ENCODE measurements at regions not wholly inside any gene's neighbourhood (a gene's known extent, or its start where the extent isn't known, plus 50 kb on each side); places are given as distances from the start of the nearest gene placed in this dataset.

GRCh38 chr20:20888936-20889335 is 176.5 kb upstream of the RALGAPA2 start:
- no peak overlapping the region for H3K27ac ChIP-seq (ENCODE audit: poor library complexity, severe bottlenecking)
- DNase-seq (ENCODE audit: low spot score): no peak
- H3K4me1 ChIP-seq (ENCODE audit: insufficient read depth, poor library complexity, severe bottlenecking): no peaks in the 10 kb centered on the region
- TF ChIP-seq CTCF (IDR thresholded peaks at IDR 0.05; ENCODE audit: poor library complexity, severe bottlenecking): no peak
- H3K36me3 ChIP-seq (ENCODE audit: low read depth): no peaks in the 10 kb centered on the region
- H3K4me3 ChIP-seq (ENCODE audit: severe bottlenecking): no peak overlapping the region
- ATAC-seq (ENCODE audit: low read depth): no peak
- no peaks in the 10 kb centered on the region for H3K9me3 ChIP-seq (ENCODE audit: severe bottlenecking)
- H3K27me3 ChIP-seq (ENCODE audit: insufficient read depth, poor library complexity, severe bottlenecking): no peaks in the 10 kb centered on the region

- Histone ChIP-seq H3K27me3 (ENCODE audit: insufficient read depth, poor library complexity, severe bottlenecking) (no peaks in the 10 kb centered on the region), H3K4me3 (ENCODE audit: severe bottlenecking) (no peak overlapping the region), H3K27ac (ENCODE audit: poor library complexity, severe bottlenecking) (no peak overlapping the region), H3K9me3 (ENCODE audit: severe bottlenecking) (no peaks in the 10 kb centered on the region), H3K4me1 (ENCODE audit: insufficient read depth, poor library complexity, severe bottlenecking) (no peaks in the 10 kb centered on the region), H3K36me3 (ENCODE audit: low read depth) (no peaks in the 10 kb centered on the region)
- DNase-seq (ENCODE audit: low spot score): no peak
- TF ChIP-seq CTCF (IDR thresholded peaks at IDR 0.05; ENCODE audit: poor library complexity, severe bottlenecking): no peak
- no peak for ATAC-seq (ENCODE audit: low read depth)
Measured at GRCh38 chr20:20888266-20888656, 175.8 kb upstream of the RALGAPA2 start.

- Histone ChIP-seq H3K4me3 (ENCODE audit: severe bottlenecking) (no peak overlapping the region), H3K27me3 (ENCODE audit: insufficient read depth, poor library complexity, severe bottlenecking) (no peaks in the 10 kb centered on the region), H3K4me1 (ENCODE audit: insufficient read depth, poor library complexity, severe bottlenecking) (no peaks in the 10 kb centered on the region), H3K27ac (ENCODE audit: poor library complexity, severe bottlenecking) (no peak overlapping the region), H3K9me3 (ENCODE audit: severe bottlenecking) (no peaks in the 10 kb centered on the region), H3K36me3 (ENCODE audit: low read depth) (no peaks in the 10 kb centered on the region)
- no peak for TF ChIP-seq CTCF (IDR thresholded peaks at IDR 0.05; ENCODE audit: poor library complexity, severe bottlenecking)
- ATAC-seq (ENCODE audit: low read depth) (no peak), DNase-seq (ENCODE audit: low spot score) (no peak)
Measured at GRCh38 chr20:20887593-20888265, 175.3 kb upstream of the RALGAPA2 start.

- Histone ChIP-seq H3K9me3 (ENCODE audit: severe bottlenecking) (no peaks in the 10 kb centered on the region), H3K4me1 (ENCODE audit: insufficient read depth, poor library complexity, severe bottlenecking) (no peaks in the 10 kb centered on the region), H3K4me3 (ENCODE audit: severe bottlenecking) (no peak overlapping the region), H3K27me3 (ENCODE audit: insufficient read depth, poor library complexity, severe bottlenecking) (no peaks in the 10 kb centered on the region), H3K36me3 (ENCODE audit: low read depth) (no peaks in the 10 kb centered on the region), H3K27ac (ENCODE audit: poor library complexity, severe bottlenecking) (no peak overlapping the region)
- no peak for ATAC-seq (ENCODE audit: low read depth)
- DNase-seq (ENCODE audit: low spot score): no peak
- no peak for TF ChIP-seq CTCF (IDR thresholded peaks at IDR 0.05; ENCODE audit: poor library complexity, severe bottlenecking)
Measured at GRCh38 chr20:20881808-20882207, 169.4 kb upstream of the RALGAPA2 start.

- no peak overlapping the region for H3K27ac ChIP-seq (ENCODE audit: poor library complexity, severe bottlenecking)
- H3K4me3 ChIP-seq (ENCODE audit: severe bottlenecking): no peak overlapping the region
- H3K9me3 ChIP-seq (ENCODE audit: severe bottlenecking): no peaks in the 10 kb centered on the region
- peaks cover 20% of the 10 kb centered on the region for H3K27me3 ChIP-seq (ENCODE audit: insufficient read depth, poor library complexity, severe bottlenecking)
- no peaks in the 10 kb centered on the region for H3K36me3 ChIP-seq (ENCODE audit: low read depth)
- H3K4me1 ChIP-seq (ENCODE audit: insufficient read depth, poor library complexity, severe bottlenecking): no peaks in the 10 kb centered on the region
- no peak for TF ChIP-seq CTCF (IDR thresholded peaks at IDR 0.05; ENCODE audit: poor library complexity, severe bottlenecking)
- ATAC-seq (ENCODE audit: low read depth) (no peak), DNase-seq (ENCODE audit: low spot score) (no peak)
Measured at GRCh38 chr20:20877079-20877478, 164.6 kb upstream of the RALGAPA2 start.
